ENCODE measurements at regions not wholly inside any gene's neighbourhood (a gene's known extent, or its start where the extent isn't known, plus 50 kb on each side); places are given as distances from the start of the nearest gene placed in this dataset.
A peak's percentile ranks its signal among the peaks of the same experiment; 100 is the strongest.

GRCh38 chr1:94335447-94335846 is 82.7 kb upstream of the ABCD3 start:
- peaks cover 4 to 34% (median 13%) of the 10 kb centered on the region in 6 donors for H3K4me1 ChIP-seq
- H3K4me3 ChIP-seq = no peak overlapping the region
- DNase-seq = no peak
- intact Hi-C loops (cut with DNase I; ENCODE audit: low total_unique reads) = loop anchor here (5.0 kb wide), 1 partner anchor 278 kb away; no protein-coding TSS in a partner anchor
- no peaks in the 10 kb centered on the region for H3K9me3 ChIP-seq
- H3K36me3 ChIP-seq = no peaks in the 10 kb centered on the region
- no peak for TF ChIP-seq POLR2A (IDR thresholded peaks at IDR 0.05)
- no peak for TF ChIP-seq POLR2AphosphoS5 (IDR thresholded peaks at IDR 0.05)
- no peak for TF ChIP-seq CTCF (IDR thresholded peaks at IDR 0.05 in 8 of 11, conservative IDR thresholded peaks at IDR 0.05 in 3 of 11)
- H3K27me3 ChIP-seq (replicated peaks in 1 of 7) = peaks cover 0 to 9% (median 0%) of the 10 kb centered on the region in 7 donors
- H3K27ac ChIP-seq = peak overlapping the region in 6 of 8 donors; percentile 9 to 51 (median 34)
- 53 to 75% (median 71%) methylated on average over 2 of the region's 2 CpGs for WGBS, 5 donors

- Histone ChIP-seq H3K4me3 (no peak overlapping the region), H3K27me3 (replicated peaks in 1 of 7) (peaks cover 0 to 8% (median 0%) of the 10 kb centered on the region in 7 donors), H3K4me1 (peaks cover 4 to 34% (median 13%) of the 10 kb centered on the region in 6 donors), H3K36me3 (no peaks in the 10 kb centered on the region), H3K27ac (peak overlapping the region in 7 of 8 donors; percentile 9 to 51 (median 36)), H3K9me3 (no peaks in the 10 kb centered on the region)
- DNase-seq = no peak
- intact Hi-C loops (cut with DNase I; ENCODE audit: low total_unique reads) = loop anchor here (5.0 kb wide), 1 partner anchor 277 kb away; no protein-coding TSS in a partner anchor
- WGBS, 5 donors = 65 to 89% (median 77%) methylated on average over 2 of the region's 2 CpGs
- TF ChIP-seq POLR2AphosphoS5 (IDR thresholded peaks at IDR 0.05) (no peak), CTCF (IDR thresholded peaks at IDR 0.05 in 8 of 11, conservative IDR thresholded peaks at IDR 0.05 in 3 of 11) (no peak), POLR2A (IDR thresholded peaks at IDR 0.05) (no peak)
Observed at GRCh38 chr1:94334764-94335163, 83.4 kb upstream of the ABCD3 start.

- DNase-seq = no peak
- Histone ChIP-seq H3K4me1 (peaks cover 4 to 42% (median 15%) of the 10 kb centered on the region in 6 donors), H3K4me3 (no peak overlapping the region), H3K36me3 (no peaks in the 10 kb centered on the region), H3K27ac (peak overlapping the region in 5 of 8 donors; percentile 9 to 49 (median 33)), H3K27me3 (replicated peaks in 1 of 7) (peaks cover 0 to 20% (median 0%) of the 10 kb centered on the region in 7 donors), H3K9me3 (no peaks in the 10 kb centered on the region)
- WGBS, 5 donors = 73 to 84% (median 78%) methylated on average over 4 of the region's 4 CpGs
- no peak for TF ChIP-seq POLR2A (IDR thresholded peaks at IDR 0.05)
- no peak for TF ChIP-seq POLR2AphosphoS5 (IDR thresholded peaks at IDR 0.05)
- TF ChIP-seq CTCF (IDR thresholded peaks at IDR 0.05 in 8 of 11, conservative IDR thresholded peaks at IDR 0.05 in 3 of 11) = no peak
- intact Hi-C loops (cut with DNase I; ENCODE audit: low total_unique reads) = no loop called here
Observed at GRCh38 chr1:94332952-94333351, 85.2 kb upstream of the ABCD3 start.

- Histone ChIP-seq H3K27ac (peak overlapping the region in 1 of 8 donors; percentile 33), H3K9me3 (no peaks in the 10 kb centered on the region), H3K4me1 (peaks cover 4 to 47% (median 17%) of the 10 kb centered on the region in 6 donors), H3K27me3 (replicated peaks in 1 of 7) (peaks cover 0 to 22% (median 0%) of the 10 kb centered on the region in 7 donors), H3K36me3 (no peaks in the 10 kb centered on the region), H3K4me3 (no peak overlapping the region)
- DNase-seq = no peak
- no peak for TF ChIP-seq POLR2AphosphoS5 (IDR thresholded peaks at IDR 0.05)
- no peak for TF ChIP-seq CTCF (IDR thresholded peaks at IDR 0.05 in 8 of 11, conservative IDR thresholded peaks at IDR 0.05 in 3 of 11)
- TF ChIP-seq POLR2A (IDR thresholded peaks at IDR 0.05) = no peak
- intact Hi-C loops (cut with DNase I; ENCODE audit: low total_unique reads) = no loop called here
Observed at GRCh38 chr1:94332516-94332915, 85.7 kb upstream of the ABCD3 start.
